ENCODE measurements at regions not wholly inside any gene's neighbourhood (a gene's known extent, or its start where the extent isn't known, plus 50 kb on each side); places are given as distances from the start of the nearest gene placed in this dataset.
"Not testable (repeated sequence)": the region's sequence is repeated elsewhere in the genome, so short reads cannot be mapped to it uniquely, and the experiment has no call there.

- DNase-seq (ENCODE audit: low read depth) = no peak
Measured at GRCh38 chr10:59037506-59037905, 138.9 kb upstream of the PHYHIPL start.

GRCh38 chr10:59043358-59043757 is 133.1 kb upstream of the PHYHIPL start:
- not testable (repeated sequence) for DNase-seq (ENCODE audit: low read depth)

- no peak for DNase-seq (ENCODE audit: low read depth)
Measured at GRCh38 chr10:59047180-59047579, 129.3 kb upstream of the PHYHIPL start.

- no peak for DNase-seq (ENCODE audit: low read depth)
Measured at GRCh38 chr10:59047957-59048618, 128.4 kb upstream of the PHYHIPL start.

- DNase-seq (ENCODE audit: low read depth) = not testable (repeated sequence)
Measured at GRCh38 chr10:59053502-59053901, 122.9 kb upstream of the PHYHIPL start.

GRCh38 chr10:59055045-59055444 is 121.4 kb upstream of the PHYHIPL start:
- DNase-seq (ENCODE audit: low read depth) = peak; percentile 44

- DNase-seq (ENCODE audit: low read depth) = peak; percentile 67
Measured at GRCh38 chr10:59057345-59057744, 119.1 kb upstream of the PHYHIPL start.

GRCh38 chr10:59060852-59061251 is 115.6 kb upstream of the PHYHIPL start:
- no peak for DNase-seq (ENCODE audit: low read depth)

- no peak for DNase-seq (ENCODE audit: low read depth)
Measured at GRCh38 chr10:59063491-59063890, 113.0 kb upstream of the PHYHIPL start.

- no peak for DNase-seq (ENCODE audit: low read depth)
Measured at GRCh38 chr10:59064080-59064692, 112.3 kb upstream of the PHYHIPL start.

- DNase-seq (ENCODE audit: low read depth) = no peak
Measured at GRCh38 chr10:59064759-59065539, 111.5 kb upstream of the PHYHIPL start.

- DNase-seq (ENCODE audit: low read depth) = no peak
Measured at GRCh38 chr10:59068581-59069191, 107.8 kb upstream of the PHYHIPL start.

- no peak for DNase-seq (ENCODE audit: low read depth)
Measured at GRCh38 chr10:59072038-59072437, 104.4 kb upstream of the PHYHIPL start.

GRCh38 chr10:59073456-59074053 is 102.9 kb upstream of the PHYHIPL start:
- no peak for DNase-seq (ENCODE audit: low read depth)

- DNase-seq (ENCODE audit: low read depth) = no peak
Measured at GRCh38 chr10:59075576-59075975, 100.9 kb upstream of the PHYHIPL start.

- no peak for DNase-seq (ENCODE audit: low read depth)
Measured at GRCh38 chr10:59077855-59078254, 98.6 kb upstream of the PHYHIPL start.

- no peak for DNase-seq (ENCODE audit: low read depth)
Measured at GRCh38 chr10:59078978-59079377, 97.5 kb upstream of the PHYHIPL start.

GRCh38 chr10:59079386-59080226 is 96.8 kb upstream of the PHYHIPL start:
- peak; percentile 79 for DNase-seq (ENCODE audit: low read depth)

- no peak for DNase-seq (ENCODE audit: low read depth)
Measured at GRCh38 chr10:59082249-59082648, 94.2 kb upstream of the PHYHIPL start.

GRCh38 chr10:59085054-59085453 is 91.4 kb upstream of the PHYHIPL start:
- DNase-seq (ENCODE audit: low read depth) = no peak

Data from fibroblast of gingiva (primary cell).